Liver (tissue), 8 donors: ENCODE measurements at regions not wholly inside any gene's neighbourhood (a gene's known extent, or its start where the extent isn't known, plus 50 kb on each side); places are given as distances from the start of the nearest gene placed in this dataset.
A peak's percentile ranks its signal among the peaks of the same experiment; 100 is the strongest.

Experiments used
- DNase-seq: peaks from one replicate; pipeline ENCODE4 v3.0.0-alpha.2; 2017; ENCODE audit warnings: low spot score
- H3K27ac ChIP-seq, 2 donors: one replicate each; pipeline ENCODE4 v1.7.0; 2013; ENCODE audit warnings: inconsistent platforms in 2 of 2, low read length in 2 of 2, control low read depth in 1 of 2, low read depth in 1 of 2, mild to moderate bottlenecking in 1 of 2
- H3K27me3 ChIP-seq, 4 donors: one replicate each; pipeline versions ENCODE4 v1.6.1 to v1.7.0; 2013; ENCODE audit warnings: low read length in 3 of 4, inconsistent platforms in 1 of 4, mild to moderate bottlenecking in 1 of 4, moderate library complexity in 1 of 4; ENCODE audit not compliant: control insufficient read depth in 4 of 4, insufficient read depth in 4 of 4
- H3K36me3 ChIP-seq, 4 donors: one replicate each; pipeline versions ENCODE4 v1.6.1 to v1.7.0; 2013; ENCODE audit warnings: low read length in 3 of 4, mild to moderate bottlenecking in 3 of 4, low read depth in 1 of 4, moderate library complexity in 1 of 4; ENCODE audit not compliant: control insufficient read depth in 4 of 4, insufficient read depth in 3 of 4
- H3K4me1 ChIP-seq, 4 donors: one replicate each; pipeline versions ENCODE4 v1.6.1 to v1.7.0; 2013; ENCODE audit warnings: low read length in 3 of 4, mild to moderate bottlenecking in 3 of 4, moderate library complexity in 1 of 4; ENCODE audit not compliant: control insufficient read depth in 4 of 4, insufficient read depth in 4 of 4
- H3K4me3 ChIP-seq, 3 donors: one replicate each; pipeline versions ENCODE4 v1.6.1 to v1.7.0; 2013; ENCODE audit warnings: low read length in 3 of 3, control low read depth in 1 of 3, low read depth in 1 of 3, mild to moderate bottlenecking in 1 of 3
- H3K9ac ChIP-seq, 2 donors: one replicate each; pipeline ENCODE4 v1.7.0; 2013; ENCODE audit warnings: low read length in 2 of 2, mild to moderate bottlenecking in 2 of 2, moderate library complexity in 2 of 2, control low read depth in 1 of 2, low read depth in 1 of 2
- H3K9me3 ChIP-seq, 4 donors: one replicate each; pipeline versions ENCODE4 v1.6.1 to v1.7.0; 2013; ENCODE audit warnings: low read length in 3 of 4; ENCODE audit not compliant: control insufficient read depth in 4 of 4
- CTCF ChIP-seq: fragments of 150-350 bp; IDR thresholded peaks from 2 replicates; pipeline ENCODE4 v1.5.1; 2017; ENCODE audit warnings: improper control_type of control experiment, low read depth, low read length; ENCODE audit not compliant: missing input control
- EGR1 ChIP-seq, 2 donors: IDR thresholded peaks; 2 replicates each; pipeline ENCODE4 v1.6.1; 2016 to 2018; ENCODE audit warnings: antibody characterized with exemption in 2 of 2, low read depth in 2 of 2
- FOXA1 ChIP-seq: IDR thresholded peaks from 2 replicates; pipeline ENCODE4 v1.6.1; 2016; ENCODE audit warnings: antibody characterized with exemption
- HNF4A ChIP-seq, 2 donors: conservative IDR thresholded peaks; 2 replicates each; pipeline ENCODE4 v1.6.1; 2016; ENCODE audit warnings: antibody characterized with exemption in 2 of 2, mild to moderate bottlenecking in 2 of 2
- HNF4G ChIP-seq: IDR thresholded peaks from 2 replicates; pipeline ENCODE4 v1.6.1; 2016; ENCODE audit warnings: antibody characterized with exemption
- JUND ChIP-seq, 2 donors: IDR thresholded peaks; 2 replicates each; pipeline ENCODE4 v1.6.1; 2016; ENCODE audit warnings: antibody characterized with exemption in 2 of 2
- MAX ChIP-seq: IDR thresholded peaks from 2 replicates; pipeline ENCODE4 v1.6.1; 2016; ENCODE audit warnings: antibody characterized with exemption
- NR2F2 ChIP-seq: IDR thresholded peaks from 2 replicates; pipeline ENCODE4 v1.6.1; 2016; ENCODE audit warnings: antibody characterized with exemption
- RAD21 ChIP-seq, 2 donors: IDR thresholded peaks; 2 replicates each; pipeline ENCODE4 v1.6.1; 2016; ENCODE audit warnings: antibody characterized with exemption in 2 of 2, mild to moderate bottlenecking in 2 of 2
- REST ChIP-seq: IDR thresholded peaks from 2 replicates; pipeline ENCODE4 v1.6.1; 2016; ENCODE audit warnings: antibody characterized with exemption, mild to moderate bottlenecking
- RXRA ChIP-seq, 2 donors: IDR thresholded peaks; 2 replicates each; pipeline ENCODE4 v1.6.1; 2017 to 2018; ENCODE audit warnings: antibody characterized with exemption in 2 of 2, mild to moderate bottlenecking in 1 of 2
- SP1 ChIP-seq: IDR thresholded peaks from 2 replicates; pipeline ENCODE4 v1.6.1; 2018; ENCODE audit warnings: antibody characterized with exemption, mild to moderate bottlenecking
- YY1 ChIP-seq: IDR thresholded peaks from 2 replicates; pipeline ENCODE4 v1.6.1; 2016; ENCODE audit warnings: antibody characterized with exemption, mild to moderate bottlenecking
- ZBTB33 ChIP-seq: IDR thresholded peaks from 2 replicates; pipeline ENCODE4 v1.6.1; 2016; ENCODE audit warnings: antibody characterized with exemption
- WGBS: extraction: QIAGEN DNeasy Blood & Tissue Kit; methylation state at CpG from one replicate; pipeline ENCODE4 v1.1.7; 2013; 5-methylcytosine and 5-hydroxymethylcytosine counted together
- donor health status: healthy.
- donor health status: healthy.
- donor health status: healthy.
- donor health status: healthy.
- donor health status: healthy.

- no peak for TF ChIP-seq NR2F2
Measured at GRCh38 chr13:72185776-72186175, 318.8 kb upstream of the DACH1 start (continued).

GRCh38 chr13:72181661-72182060 is 314.7 kb upstream of the DACH1 start:
- Histone ChIP-seq H3K27ac (no peak overlapping the region), H3K4me1 (peaks cover 0 to 4% (median 3%) of the 10 kb centered on the region in 4 donors), H3K4me3 (no peak overlapping the region), H3K9ac (no peak overlapping the region), H3K27me3 (no peaks in the 10 kb centered on the region), H3K9me3 (no peaks in the 10 kb centered on the region), H3K36me3 (no peaks in the 10 kb centered on the region)
- 88% methylated on average over 2 of the region's 2 CpGs for WGBS
- no peak for TF ChIP-seq RXRA (IDR thresholded peaks at IDR 0.05)
- no peak for TF ChIP-seq REST
- no peak for TF ChIP-seq YY1
- TF ChIP-seq HNF4G: no peak
- no peak for TF ChIP-seq FOXA1
- TF ChIP-seq SP1: no peak
- TF ChIP-seq EGR1 (IDR thresholded peaks at IDR 0.05; ENCODE audit: low read depth in 2 of 2): no peak
- TF ChIP-seq JUND (IDR thresholded peaks at IDR 0.05): no peak
- no peak for TF ChIP-seq NR2F2
- no peak for TF ChIP-seq CTCF
- TF ChIP-seq MAX: no peak
- TF ChIP-seq RAD21 (IDR thresholded peaks at IDR 0.05): no peak
- no peak for DNase-seq

GRCh38 chr13:72180253-72180952 is 313.4 kb upstream of the DACH1 start:
- TF ChIP-seq RXRA (IDR thresholded peaks at IDR 0.05) (peak; percentile 54 to 65), ZBTB33 (no peak), HNF4A (conservative IDR thresholded peaks at IDR 0.05) (peak in 1 of 2 donors; percentile 47)
- H3K9ac ChIP-seq: no peak overlapping the region
- 66% methylated on average over 7 of the region's 7 CpGs for WGBS
- no peaks in the 10 kb centered on the region for H3K9me3 ChIP-seq
- DNase-seq: no peak
- H3K27ac ChIP-seq: no peak overlapping the region
- no peak overlapping the region for H3K4me3 ChIP-seq
- H3K4me1 ChIP-seq: peaks cover 0 to 4% (median 3%) of the 10 kb centered on the region in 4 donors
- H3K27me3 ChIP-seq: no peaks in the 10 kb centered on the region
- no peaks in the 10 kb centered on the region for H3K36me3 ChIP-seq
